C4-2B (cell line): ENCODE measurements at regions not wholly inside any gene's neighbourhood (a gene's known extent, or its start where the extent isn't known, plus 50 kb on each side); places are given as distances from the start of the nearest gene placed in this dataset.
A peak's percentile ranks its signal among the peaks of the same experiment; 100 is the strongest.

ENCODE experiments used
- H3K27ac ChIP-seq: fragments of 450-650 bp; 2 replicates; pipeline ENCODE4 v1.5.1; 2017
- CTCF ChIP-seq: fragments of 450-650 bp; conservative IDR thresholded peaks from 2 replicates; pipeline ENCODE4 v1.5.1; 2017; ENCODE audit warnings: mild to moderate bottlenecking
- ZFX ChIP-seq: fragments of 450-650 bp; IDR thresholded peaks from 2 replicates; pipeline ENCODE4 v1.6.1; 2017

- H3K27ac ChIP-seq = no peak overlapping the region
- no peak for TF ChIP-seq CTCF
- TF ChIP-seq ZFX = no peak
Observed at GRCh38 chrX:143800150-143800549, 79.6 kb upstream of the SPANXN2 start.

- H3K27ac ChIP-seq = no peak overlapping the region
- TF ChIP-seq CTCF (peak; percentile 73), ZFX (no peak)
Observed at GRCh38 chrX:143788265-143788664, 67.7 kb upstream of the SPANXN2 start.

- H3K27ac ChIP-seq = no peak overlapping the region
- TF ChIP-seq ZFX = no peak
- no peak for TF ChIP-seq CTCF
Observed at GRCh38 chrX:143787341-143787740, 66.8 kb upstream of the SPANXN2 start.

GRCh38 chrX:143781103-143781502 lies 60.6 kb upstream of the SPANXN2 start:
- H3K27ac ChIP-seq = no peak overlapping the region
- no peak for TF ChIP-seq ZFX
- TF ChIP-seq CTCF = no peak
